HG03108 (cell line): ENCODE measurements at regions not wholly inside any gene's neighbourhood (a gene's known extent, or its start where the extent isn't known, plus 50 kb on each side); places are given as distances from the start of the nearest gene placed in this dataset.
"Not testable (repeated sequence)": the region's sequence is repeated elsewhere in the genome, so short reads cannot be mapped to it uniquely, and the experiment has no call there.

Experiments
- ATAC-seq: cut with Tn5 transposase; IDR thresholded peaks from one replicate; pipeline ENCODE4 v1.9.1; 2021; ENCODE audit warnings: moderate library complexity; ENCODE audit not compliant: unreplicated experiment

GRCh38 chr1:91099746-91100621 lies 78.1 kb upstream of the ZNF644 start:
- no peak for ATAC-seq

DNA sequence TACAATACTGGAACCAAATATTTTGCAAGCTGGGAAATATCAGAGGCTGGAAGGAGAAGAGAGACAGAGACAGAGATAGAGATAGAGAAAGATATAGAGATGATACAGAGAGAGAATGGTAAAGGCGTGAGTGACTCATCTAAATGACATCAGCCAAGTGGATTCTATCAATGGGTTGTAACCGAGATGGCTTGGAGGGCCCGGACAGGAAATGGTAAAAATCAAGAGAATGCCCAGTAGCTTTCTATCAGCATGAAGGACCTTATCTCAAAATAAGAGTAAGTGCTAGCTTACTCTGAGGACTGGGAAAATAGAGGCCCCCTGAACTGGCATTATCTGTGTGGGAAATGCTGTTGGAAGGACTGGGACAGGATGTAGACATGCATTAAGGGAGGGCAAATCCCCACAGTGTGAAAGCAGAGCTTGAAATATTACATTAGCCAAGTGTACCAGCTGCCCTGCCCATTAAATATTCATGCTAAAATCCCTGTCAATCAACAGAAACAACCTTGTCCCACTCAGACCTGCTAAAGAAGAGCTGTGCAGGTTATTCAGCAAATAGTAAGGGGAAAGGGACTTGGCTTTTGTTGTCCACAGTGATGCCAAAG lies 76.6 kb upstream of the ZNF644 start:
- no peak for ATAC-seq

GRCh38 chr1:91095321-91095720 lies 73.5 kb upstream of the ZNF644 start:
- not testable (repeated sequence) for ATAC-seq

GRCh38 chr1:91092503-91092902 lies 70.7 kb upstream of the ZNF644 start:
- no peak for ATAC-seq

GRCh38 chr1:91091812-91092211 lies 70.0 kb upstream of the ZNF644 start:
- ATAC-seq = no peak

GRCh38 chr1:91080650-91081049 lies 58.8 kb upstream of the ZNF644 start:
- no peak for ATAC-seq

DNA sequence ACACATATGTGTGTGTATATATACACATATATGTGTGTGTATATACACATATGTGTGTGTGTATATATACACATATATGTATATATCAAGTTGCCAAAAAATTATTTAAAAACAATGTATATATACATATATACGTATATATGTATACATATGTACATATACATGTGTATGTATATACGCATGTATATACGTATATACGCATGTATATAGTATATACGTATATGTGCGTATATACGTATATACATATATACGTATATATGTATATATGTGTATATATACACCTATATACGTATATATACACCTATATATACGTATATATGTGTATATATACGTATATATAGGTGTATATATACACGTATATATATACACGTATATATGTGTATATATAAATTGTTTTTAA lies 57.0 kb upstream of the ZNF644 start:
- no peak for ATAC-seq

DNA sequence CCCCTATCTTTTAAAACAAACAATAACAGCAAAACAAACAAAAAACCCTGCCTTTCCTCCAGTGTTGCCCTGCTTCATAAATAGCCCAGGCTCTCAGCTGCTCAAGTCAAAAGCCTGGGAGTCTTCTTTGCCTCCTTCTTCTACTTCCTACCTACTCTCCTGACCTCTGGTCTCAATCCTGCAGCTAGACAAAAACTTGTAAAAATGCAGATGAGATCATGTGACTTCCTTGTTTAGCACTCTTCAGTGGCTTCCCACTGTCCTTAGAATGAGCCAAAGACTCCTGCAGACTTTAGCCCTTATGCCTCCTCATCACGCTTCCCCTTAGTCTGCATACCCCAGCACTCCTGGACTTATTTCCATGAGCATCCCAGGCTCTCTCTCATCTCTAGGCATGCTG lies 55.0 kb upstream of the ZNF644 start:
- ATAC-seq = no peak

- ATAC-seq = no peak
These were observed 53.6 kb upstream of the ZNF644 start for GRCh38 chr1:91075233-91076135.

- ATAC-seq = no peak
These were observed 51.5 kb upstream of the ZNF644 start for GRCh38 chr1:91073299-91073698.

GRCh38 chr1:91071838-91072237 lies 50.0 kb upstream of the ZNF644 start:
- ATAC-seq = no peak
